Ascending aorta (tissue), 2 donors: ENCODE measurements at regions not wholly inside any gene's neighbourhood (a gene's known extent, or its start where the extent isn't known, plus 50 kb on each side); places are given as distances from the start of the nearest gene placed in this dataset.

Experiments used
- DNase-seq, 2 donors: peaks; one replicate each; pipeline ENCODE4 v3.0.0-alpha.2; 2019; ENCODE audit warnings: low spot score in 2 of 2
- H3K27ac ChIP-seq, 2 donors: fragments of 200-600 bp; sonication (generic); one replicate each; pipeline ENCODE4 v1.5.1; 2016 to 2017; ENCODE audit warnings: mild to moderate bottlenecking in 1 of 2
- H3K27me3 ChIP-seq: fragments of 200-600 bp; sonication (generic); one replicate; pipeline ENCODE4 v1.5.1; 2017
- H3K36me3 ChIP-seq, 2 donors: fragments of 200-600 bp; sonication (generic); one replicate each; pipeline ENCODE4 v1.5.1; 2016
- H3K4me1 ChIP-seq, 2 donors: fragments of 200-600 bp; sonication (generic); one replicate each; pipeline ENCODE4 v1.5.1; 2016 to 2017; ENCODE audit warnings: mild to moderate bottlenecking in 1 of 2
- H3K4me3 ChIP-seq, 2 donors: fragments of 200-600 bp; sonication (generic); one replicate each; pipeline ENCODE4 v1.5.1; 2016 to 2017; ENCODE audit warnings: mild to moderate bottlenecking in 1 of 2
- H3K9me3 ChIP-seq, 2 donors: fragments of 200-600 bp; sonication (generic); one replicate each; pipeline ENCODE4 v1.5.1; 2016
- CTCF ChIP-seq, 3 experiments: fragments of 200-600 bp in 2 of 3; fragments of 450-650 bp in 1 of 3; sonication (generic) in 2 of 3; IDR thresholded peaks; one replicate each; pipeline ENCODE4 v1.5.1; 2016 to 2019; ENCODE audit warnings: antibody characterized with exemption in 3 of 3, mild to moderate bottlenecking in 1 of 3, moderate library complexity in 1 of 3
- intact Hi-C: fragments of 100-400 bp; cut with DNase I; formaldehyde crosslinking; loops from one replicate; pipeline ENCODE4 v1.15.1; 2023

GRCh38 chr17:13395862-13396261, 205.9 kb downstream of the HS3ST3A1 start:
- intact Hi-C loops, result no loop called here
- TF ChIP-seq CTCF (IDR thresholded peaks at IDR 0.05), result no peak

GRCh38 chr17:13395346-13395745, 206.4 kb downstream of the HS3ST3A1 start:
- Histone ChIP-seq H3K36me3 (no peaks in the 10 kb centered on the region), H3K4me3 (no peak overlapping the region), H3K27ac (no peak overlapping the region), H3K9me3 (no peaks in the 10 kb centered on the region), H3K4me1 (no peaks in the 10 kb centered on the region), H3K27me3 (no peaks in the 10 kb centered on the region)
- intact Hi-C loops, result no loop called here
- DNase-seq, result no peak
- no peak for TF ChIP-seq CTCF (IDR thresholded peaks at IDR 0.05)

More at GRCh38 chr17:13395862-13396261, 205.9 kb downstream of the HS3ST3A1 start:
- no peaks in the 10 kb centered on the region for H3K27me3 ChIP-seq
- H3K9me3 ChIP-seq, result no peaks in the 10 kb centered on the region
- H3K36me3 ChIP-seq, result no peaks in the 10 kb centered on the region
- no peaks in the 10 kb centered on the region for H3K4me1 ChIP-seq
- H3K4me3 ChIP-seq, result no peak overlapping the region
- DNase-seq, result no peak
- H3K27ac ChIP-seq, result no peak overlapping the region

DNA sequence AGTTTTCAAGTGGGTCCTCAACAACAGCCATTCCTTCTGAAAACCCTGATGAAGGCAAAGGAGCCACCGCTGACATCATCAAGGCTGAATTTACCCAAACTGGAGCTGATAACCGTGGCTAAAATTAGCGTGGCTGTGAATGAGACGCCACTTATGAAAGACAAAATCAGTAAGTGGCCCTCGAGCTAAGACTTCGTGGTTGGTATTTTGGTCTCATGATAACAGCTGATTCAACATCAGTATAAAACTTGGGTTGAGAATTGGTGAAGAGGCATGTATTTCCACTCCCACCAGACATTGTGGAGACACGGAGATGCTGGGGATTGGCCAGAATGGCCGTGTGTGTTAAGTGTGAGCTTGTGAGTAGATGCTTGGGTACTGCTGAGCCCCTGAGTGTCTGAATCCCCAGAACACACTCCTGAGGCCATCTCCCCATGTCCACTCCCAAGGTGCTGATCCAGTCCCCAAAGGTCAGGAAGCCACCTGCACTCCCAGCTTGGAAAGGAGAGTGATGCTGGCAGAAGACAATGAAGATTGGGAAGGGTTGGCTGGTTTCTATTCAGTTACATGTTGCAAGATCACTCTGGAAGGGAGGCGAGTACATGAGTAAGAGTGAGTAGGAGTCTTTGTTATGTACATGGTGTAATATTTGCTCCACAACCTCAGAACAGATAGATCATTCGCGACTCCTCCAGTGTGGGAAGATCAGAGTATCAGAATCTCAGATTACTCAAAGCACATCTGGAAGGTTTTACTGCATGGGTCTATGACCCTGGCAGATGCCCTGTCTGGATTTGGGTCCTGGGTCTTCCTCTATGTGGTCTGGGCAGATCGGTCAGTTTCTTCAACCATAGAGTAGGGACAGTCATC, 207.7 kb downstream of the HS3ST3A1 start:
- TF ChIP-seq CTCF (IDR thresholded peaks at IDR 0.05), result no peak
- Histone ChIP-seq H3K36me3 (no peaks in the 10 kb centered on the region), H3K9me3 (no peaks in the 10 kb centered on the region), H3K27me3 (no peaks in the 10 kb centered on the region), H3K4me1 (no peaks in the 10 kb centered on the region), H3K27ac (no peak overlapping the region), H3K4me3 (no peak overlapping the region)
- intact Hi-C loops, result no loop called here
- no peak for DNase-seq

DNA sequence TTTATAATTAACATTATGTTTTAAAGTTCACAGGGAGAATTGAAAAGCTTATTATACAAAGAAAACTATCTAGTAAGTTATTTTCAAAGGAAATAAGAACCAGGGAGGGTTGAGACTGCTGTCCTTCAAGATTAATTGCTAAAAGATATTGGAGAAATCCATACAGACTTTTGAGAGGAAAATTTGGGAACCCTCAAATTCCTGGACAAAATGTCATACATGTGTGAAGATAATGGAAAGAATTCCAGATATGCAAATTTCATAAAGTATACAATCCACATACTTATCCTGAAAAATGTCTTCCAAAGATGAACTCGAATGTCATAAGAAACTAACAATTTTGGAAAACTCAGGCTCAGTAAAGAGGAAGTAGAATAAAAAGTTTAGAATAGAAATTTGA, 213.8 kb downstream of the HS3ST3A1 start:
- no peak overlapping the region for H3K27ac ChIP-seq
- no peak for TF ChIP-seq CTCF (IDR thresholded peaks at IDR 0.05)

GRCh38 chr17:13387236-13387635, 214.5 kb downstream of the HS3ST3A1 start:
- no peaks in the 10 kb centered on the region for H3K36me3 ChIP-seq
- H3K4me3 ChIP-seq, result no peak overlapping the region
- H3K9me3 ChIP-seq, result no peaks in the 10 kb centered on the region
- no peak for DNase-seq
- H3K27me3 ChIP-seq, result no peaks in the 10 kb centered on the region
- TF ChIP-seq CTCF (IDR thresholded peaks at IDR 0.05), result no peak
- no peak overlapping the region for H3K27ac ChIP-seq
- no peaks in the 10 kb centered on the region for H3K4me1 ChIP-seq
- intact Hi-C loops, result no loop called here

More for the DNA sequence above, 213.8 kb downstream of the HS3ST3A1 start:
- Histone ChIP-seq H3K4me3 (no peak overlapping the region), H3K27me3 (no peaks in the 10 kb centered on the region), H3K36me3 (no peaks in the 10 kb centered on the region), H3K4me1 (no peaks in the 10 kb centered on the region), H3K9me3 (no peaks in the 10 kb centered on the region)
- intact Hi-C loops, result no loop called here
- DNase-seq, result no peak
